CD4-positive, alpha-beta T cell treated with Interleukin-4 for 1 hour (primary cell): ENCODE measurements at regions not wholly inside any gene's neighbourhood (a gene's known extent, or its start where the extent isn't known, plus 50 kb on each side); places are given as distances from the start of the nearest gene placed in this dataset.

Experiments used
- DNase-seq, 2 donors: peaks; one replicate each; pipeline ENCODE4 v3.0.0-alpha.2; 2020 to 2022

DNA sequence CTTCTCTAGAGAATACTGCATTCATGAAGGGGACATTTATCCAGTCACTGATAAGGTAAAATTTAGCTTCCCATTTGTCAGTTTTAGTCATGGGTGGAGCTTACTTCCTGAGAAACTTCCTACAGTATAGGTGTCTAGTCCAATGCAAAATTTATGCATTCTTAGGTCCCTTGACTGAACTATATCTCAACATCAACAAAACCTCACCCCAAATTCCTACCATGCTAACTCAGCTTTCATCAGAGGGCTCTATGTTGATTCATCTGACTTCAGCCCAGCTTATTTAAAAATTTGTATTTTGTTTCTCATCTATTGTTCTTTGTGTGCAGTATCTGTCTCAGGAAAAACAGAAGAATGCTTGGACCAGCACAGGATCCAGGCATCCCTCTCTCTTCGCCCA, 296.4 kb upstream of the ACVR2A start:
- no peak for DNase-seq

DNA sequence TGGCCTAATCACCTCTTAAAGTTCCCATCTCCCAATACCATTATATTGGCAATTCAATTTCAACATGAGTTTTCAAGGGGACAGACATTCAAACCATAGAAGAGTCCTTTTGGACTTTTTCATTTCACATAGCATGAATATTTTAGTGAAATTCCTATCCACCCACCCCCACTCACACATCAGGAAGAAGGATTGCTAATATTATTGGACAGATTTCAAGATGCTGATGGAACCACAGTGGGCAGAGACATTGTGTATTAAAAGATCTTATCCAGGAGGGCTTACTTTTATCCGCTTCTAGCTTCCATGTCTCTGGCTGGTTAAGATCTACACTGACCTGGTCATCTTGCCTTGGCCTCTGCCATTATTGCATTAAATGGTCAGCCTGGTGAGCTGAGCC, 297.4 kb upstream of the ACVR2A start:
- no peak for DNase-seq

- no peak for DNase-seq
Observed at GRCh38 chr2:147546109-147546508, 298.7 kb upstream of the ACVR2A start.

DNA sequence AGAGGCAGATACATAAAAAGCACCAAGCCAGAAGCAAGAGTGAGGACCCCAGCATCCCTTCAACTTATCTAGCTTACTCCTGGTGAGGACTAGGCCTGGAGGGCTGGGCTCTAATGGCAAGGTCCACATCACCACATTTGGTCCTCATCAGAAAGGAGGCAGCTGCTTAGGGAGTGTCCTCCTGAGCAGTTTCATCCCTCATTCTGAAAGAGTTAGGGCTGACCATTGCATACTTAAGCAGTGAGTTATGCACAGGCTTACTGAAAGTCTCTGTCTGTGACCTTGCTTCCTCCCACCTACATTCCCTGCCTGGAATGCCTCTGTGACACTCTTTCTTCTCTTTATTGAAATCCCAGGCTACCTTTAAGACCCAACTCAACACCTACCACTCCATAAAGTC, 301.8 kb upstream of the ACVR2A start:
- no peak for DNase-seq

- no peak for DNase-seq
Observed at GRCh38 chr2:147542351-147542750, 302.5 kb upstream of the ACVR2A start.

GRCh38 chr2:147541314-147541713, 303.5 kb upstream of the ACVR2A start:
- no peak for DNase-seq

DNA sequence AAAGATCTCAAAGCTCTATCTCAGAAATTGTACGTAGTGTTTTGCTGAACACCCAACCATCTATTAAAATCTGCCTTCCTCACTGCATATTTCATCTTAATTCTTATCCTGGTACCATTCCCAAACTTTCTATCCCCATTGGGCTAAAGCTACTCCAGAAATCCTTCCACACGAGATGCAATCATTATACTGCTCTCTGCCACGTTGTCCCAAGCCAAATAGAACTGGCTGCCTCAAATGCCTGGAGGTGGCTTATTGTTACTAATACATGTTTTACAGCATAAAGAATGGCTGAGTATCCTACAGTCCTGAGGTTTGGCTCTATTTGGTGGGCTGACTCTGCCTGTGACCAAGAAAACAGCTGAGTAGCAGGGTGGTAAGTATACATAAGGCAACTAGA, 306.0 kb upstream of the ACVR2A start:
- DNase-seq, result no peak

- DNase-seq, result no peak
Observed at GRCh38 chr2:147538088-147538487, 306.7 kb upstream of the ACVR2A start.

DNA sequence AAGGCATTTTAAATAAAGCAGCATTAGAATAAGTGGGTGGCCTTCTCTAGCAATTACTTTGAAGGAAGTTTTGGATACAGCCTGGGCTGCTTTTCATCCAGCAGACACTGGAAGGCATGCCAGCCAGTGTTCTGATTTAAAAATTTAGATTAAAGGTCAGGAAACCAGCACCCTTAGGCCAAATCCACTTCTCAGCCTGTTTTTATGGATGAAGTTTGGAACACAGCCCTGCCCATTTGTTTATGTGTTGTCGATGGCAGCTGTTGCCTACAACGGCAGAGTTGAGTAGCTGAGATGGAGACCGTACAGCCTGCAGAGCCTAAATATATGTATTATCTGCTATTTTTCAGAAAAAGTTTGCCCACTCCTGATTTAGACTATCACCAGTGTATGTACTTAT, 313.6 kb upstream of the ACVR2A start:
- DNase-seq, result no peak

DNA sequence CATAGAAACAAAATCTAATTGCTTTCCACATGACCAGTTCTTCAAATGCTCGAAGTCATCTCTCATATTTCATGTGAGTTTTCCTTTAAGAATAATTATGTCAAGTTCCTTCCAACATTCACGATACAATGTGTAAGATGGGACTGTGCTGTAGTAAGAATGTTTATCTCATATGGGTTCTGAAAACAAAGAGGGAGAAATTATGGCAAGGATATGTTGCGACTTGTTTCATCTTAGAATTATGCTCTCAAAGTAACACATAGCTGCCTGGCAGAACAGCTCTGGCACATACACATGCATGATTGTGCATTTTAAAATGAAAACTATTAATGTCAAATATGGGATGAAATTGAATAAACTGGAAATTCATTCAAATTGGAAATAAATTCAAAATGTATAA, 314.8 kb upstream of the ACVR2A start:
- DNase-seq, result no peak

DNA sequence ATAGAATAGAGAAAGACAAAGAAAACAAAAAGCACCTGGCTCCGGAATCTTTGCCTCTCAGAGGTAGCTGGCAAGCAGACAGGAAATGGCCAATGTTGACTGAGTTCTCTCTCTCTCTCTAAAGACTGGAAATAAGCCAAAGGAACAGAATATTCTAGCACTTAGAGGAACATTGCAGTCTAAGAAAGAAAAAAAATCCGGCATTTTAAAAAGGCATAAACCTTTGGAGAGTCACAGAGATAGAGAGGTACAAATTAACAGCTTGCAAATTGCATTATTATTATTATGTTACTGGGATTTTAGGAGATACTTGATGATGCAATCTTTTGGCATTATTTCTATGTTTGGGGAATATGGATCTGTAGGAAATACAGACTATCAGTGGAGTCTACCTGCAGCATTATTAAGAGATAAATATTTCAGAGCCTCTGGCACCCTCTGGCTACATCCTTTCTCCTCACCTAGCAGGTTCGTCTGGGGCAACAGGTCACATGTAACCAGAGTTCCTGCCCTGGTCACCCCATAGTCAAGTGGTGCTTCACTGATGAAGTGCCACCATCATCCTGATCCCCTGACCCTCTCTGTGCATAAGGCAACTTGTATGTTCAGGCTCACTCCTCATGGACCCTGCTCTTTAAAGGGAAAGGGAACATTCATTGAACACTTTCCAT, 318.9 kb upstream of the ACVR2A start:
- DNase-seq, result no peak

DNA sequence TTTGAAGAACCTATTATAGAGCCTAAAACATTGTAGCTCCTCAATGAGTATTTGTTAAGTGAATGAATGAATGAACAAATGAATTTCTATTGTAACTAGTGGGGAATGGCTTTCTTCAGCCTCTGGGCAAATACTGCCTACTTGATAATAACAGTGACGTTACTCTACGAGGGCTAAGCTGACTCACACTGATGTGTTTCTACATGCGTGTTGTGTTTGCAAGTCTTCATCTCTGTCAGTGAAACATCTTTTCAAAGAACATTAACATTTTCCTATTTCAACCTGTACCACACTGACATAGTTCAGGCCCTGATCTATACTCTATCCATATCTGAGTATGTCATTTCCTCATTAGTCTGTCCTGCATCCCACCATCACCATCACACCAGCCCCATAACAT, 319.9 kb upstream of the ACVR2A start:
- no peak for DNase-seq

GRCh38 chr2:147523415-147523814, 321.4 kb upstream of the ACVR2A start:
- no peak for DNase-seq

- DNase-seq, result no peak
Observed at GRCh38 chr2:147521936-147522335, 322.9 kb upstream of the ACVR2A start.

- DNase-seq, result no peak
Observed at GRCh38 chr2:147520817-147521216, 324.0 kb upstream of the ACVR2A start.

GRCh38 chr2:147519178-147519577, 325.7 kb upstream of the ACVR2A start:
- no peak for DNase-seq

DNA sequence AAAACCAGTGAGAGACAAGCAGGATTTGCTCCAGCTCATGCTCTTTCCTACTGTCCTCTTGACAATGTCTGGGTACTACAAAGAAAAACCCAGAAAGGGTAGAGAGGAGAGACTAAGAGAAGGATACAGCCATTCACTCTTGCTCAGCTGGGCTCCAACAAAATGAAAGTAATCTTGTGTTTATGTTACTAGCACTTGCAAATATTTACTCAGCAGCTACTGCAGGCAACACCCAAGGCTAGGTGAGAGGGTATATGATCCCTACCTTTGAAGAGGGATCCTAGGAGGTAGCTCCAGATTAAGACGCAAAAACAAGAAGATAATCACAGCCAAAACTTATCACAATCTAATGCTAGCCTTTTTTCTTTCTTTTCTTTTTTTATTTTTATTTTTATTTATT, 329.6 kb upstream of the ACVR2A start:
- DNase-seq, result no peak

DNA sequence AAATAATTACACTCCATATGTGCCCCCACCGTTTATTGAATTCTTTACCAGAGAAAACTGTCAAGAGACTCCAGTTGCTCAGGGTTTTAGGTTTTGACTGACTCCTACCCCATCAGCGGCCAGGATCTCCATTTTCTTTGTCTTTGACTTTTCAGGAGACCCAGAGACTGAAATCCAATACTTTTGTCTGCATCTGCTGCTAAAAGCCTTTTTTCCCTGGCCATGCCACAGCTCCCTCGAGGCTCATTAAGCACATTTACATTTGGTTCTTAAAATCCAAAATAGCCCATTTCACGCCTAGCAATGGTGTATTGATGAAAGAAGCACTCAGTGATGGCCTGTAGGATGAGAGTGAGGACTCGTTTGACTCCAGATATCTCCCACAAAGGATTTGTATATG, 332.6 kb upstream of the ACVR2A start:
- DNase-seq, result no peak

GRCh38 chr2:147511491-147511948, 333.3 kb upstream of the ACVR2A start:
- DNase-seq, result no peak

DNA sequence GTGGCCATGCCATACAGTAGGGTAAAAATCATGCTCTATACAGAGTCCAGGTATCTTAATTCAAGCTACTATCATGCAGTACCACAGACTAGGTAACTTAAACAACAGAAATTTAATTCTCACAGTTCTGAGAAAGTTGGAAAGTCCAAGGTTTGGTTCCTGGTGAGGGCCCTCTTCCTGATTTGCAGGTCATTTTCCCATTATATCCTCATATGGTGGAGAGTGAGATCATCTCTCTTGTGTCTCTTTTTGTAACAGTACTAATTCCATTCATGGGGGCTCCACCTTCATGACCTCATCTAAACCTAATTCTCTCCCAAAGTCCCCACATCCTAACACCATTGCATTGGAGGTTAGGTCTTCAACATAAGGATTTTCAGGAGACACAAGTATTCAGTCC, 335.0 kb upstream of the ACVR2A start:
- DNase-seq, result no peak

DNA sequence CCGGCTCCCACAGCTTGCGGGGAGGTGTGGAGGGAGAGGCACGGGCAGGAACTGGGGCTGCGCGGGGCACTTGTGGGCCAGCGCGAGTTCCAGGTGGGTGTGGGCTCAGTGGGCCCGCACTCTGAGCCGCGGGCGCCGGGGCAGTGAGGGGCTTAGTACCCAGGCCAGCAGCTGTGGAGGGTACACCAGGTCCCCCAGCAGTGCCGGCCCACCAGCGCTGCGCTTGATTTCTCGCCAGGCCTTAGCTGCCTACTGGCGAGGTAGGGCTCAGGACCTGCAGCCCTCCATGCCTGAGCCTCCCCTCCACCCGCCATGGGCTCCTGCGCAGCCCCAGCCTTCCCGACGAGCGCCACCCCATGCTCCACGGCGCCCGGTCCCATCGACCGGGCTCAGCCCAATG, 337.9 kb upstream of the ACVR2A start:
- no peak for DNase-seq

GRCh38 chr2:147502711-147503290, 342.0 kb upstream of the ACVR2A start:
- DNase-seq, result no peak

- DNase-seq, result no peak
Observed at GRCh38 chr2:147501968-147502367, 342.9 kb upstream of the ACVR2A start.

DNA sequence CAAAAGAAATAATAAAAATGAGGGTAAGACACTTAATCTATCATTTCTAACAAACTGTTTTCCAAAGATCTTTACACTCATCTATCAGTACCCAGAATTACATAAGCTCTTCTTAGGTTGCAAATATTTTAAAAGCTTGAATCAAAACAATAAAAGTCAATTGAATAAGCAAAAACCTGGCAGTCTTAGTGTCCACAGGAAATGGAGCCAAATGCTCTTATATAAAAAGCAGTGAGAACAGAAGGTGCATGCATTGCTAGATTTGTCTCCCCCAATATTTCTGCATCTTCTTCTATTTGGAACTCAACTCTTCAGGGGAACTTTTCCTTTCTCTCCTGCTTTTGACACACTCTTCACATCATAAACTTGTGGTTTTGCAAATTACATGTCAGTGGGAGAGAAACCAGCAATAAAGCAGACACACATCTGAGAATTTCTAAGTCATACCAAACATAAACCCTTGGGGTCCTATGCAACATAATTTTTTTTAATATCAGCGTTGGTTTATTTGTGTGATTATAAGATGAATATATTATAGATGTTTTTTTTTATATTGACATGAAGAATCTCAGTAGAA, 343.9 kb upstream of the ACVR2A start:
- peak in 1 of 2 donors; percentile 3 for DNase-seq

DNA sequence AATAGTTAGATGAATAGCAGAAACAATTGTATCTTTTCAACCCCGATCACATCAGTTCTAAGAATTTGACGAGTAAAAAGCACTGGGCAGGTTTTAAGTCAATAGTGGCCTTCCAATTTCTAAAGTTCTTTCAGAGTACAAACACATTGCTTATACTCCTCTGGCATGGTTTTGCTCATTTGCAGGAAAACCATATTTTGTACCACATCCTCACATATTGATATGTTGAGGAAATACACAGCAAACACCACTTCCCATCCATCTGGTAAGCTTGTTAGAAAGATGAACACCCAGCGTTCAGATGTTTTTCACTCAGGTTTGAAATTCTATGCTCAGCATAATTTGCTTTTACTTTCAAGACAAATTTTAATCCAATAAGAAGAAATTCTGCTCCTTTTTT, 344.6 kb upstream of the ACVR2A start:
- peak in 1 of 2 donors; percentile 48 for DNase-seq
